HepG2 (cell line): ENCODE measurements at regions not wholly inside any gene's neighbourhood (a gene's known extent, or its start where the extent isn't known, plus 50 kb on each side); places are given as distances from the start of the nearest gene placed in this dataset.

Source experiments
- ATAC-seq: fragments of 200-7000 bp; cut with Tn5 transposase; 3 replicates; pipeline ENCODE4 v1.9.1; 2020; ENCODE audit warnings: mild to moderate bottlenecking, moderate library complexity
- BruUV-seq: library from RNA; stranded (reverse); fragments of 400-500 nt; replicated peaks from 2 replicates; lab custom pipeline; 2021; lab: Mats Ljungman, UMichigan
- CTCF ChIA-PET: fragments of 300-600 bp; formaldehyde crosslinking; extraction: SDS; loops from one replicate; lab custom pipeline; 2021; ENCODE audit warnings: low total read pairs, inconsistent platforms, low intra/inter-chr PET ratio; lab: Yijun Ruan, JAX
- POLR2A ChIA-PET: fragments of 350-600 bp; sonication (Branson Sonifier 250); formaldehyde crosslinking; loops from one replicate; lab custom pipeline; 2020; ENCODE audit warnings: antibody characterized with exemption, inconsistent platforms; lab: Yijun Ruan, JAX
- DNase-seq: peaks from one replicate; pipeline ENCODE4 v3.0.0-alpha.2; 2015; ENCODE audit warnings: low spot score
- FAIRE-seq: peaks from 3 replicates; lab custom pipeline; 2011; peaks lifted over from hg19 to GRCh38; lab: Jason Lieb, UNC
- H2AFZ ChIP-seq: one replicate; pipeline ENCODE4 v1.6.1; 2011; ENCODE audit warnings: low read length, inconsistent platforms
- H3K27ac ChIP-seq: fragments of 300-600 bp; 3 replicates; pipeline ENCODE4 v1.8.0; 2011; ENCODE audit warnings: mixed run types, mild to moderate bottlenecking, mixed read lengths, low read length, inconsistent platforms; ENCODE audit not compliant: insufficient read depth; ENCODE audit errors: extremely low read length
- H3K27me3 ChIP-seq, 2 experiments: fragments of 200-600 bp in 1 of 2; 2 replicates in 1 of 2; 3 replicates in 1 of 2; pipeline versions ENCODE4 v1.6.0 to v1.8.0; 2011; ENCODE audit warnings: low read length in 2 of 2, mild to moderate bottlenecking in 2 of 2, moderate library complexity in 2 of 2, inconsistent platforms in 1 of 2; ENCODE audit not compliant: insufficient read depth in 2 of 2, control insufficient read depth in 1 of 2
- H3K36me3 ChIP-seq, 2 experiments: fragments of 200-600 bp in 1 of 2; replicated peaks in 1 of 2; 2 replicates in 1 of 2; 3 replicates in 1 of 2; pipeline versions ENCODE4 v1.5.1 to v1.8.0; 2011; ENCODE audit warnings: low read length in 2 of 2, inconsistent platforms in 1 of 2; ENCODE audit not compliant: insufficient read depth in 2 of 2, control insufficient read depth in 1 of 2
- H3K4me1 ChIP-seq: 2 replicates; pipeline ENCODE4 v1.5.1; 2012; ENCODE audit warnings: low read length, inconsistent platforms; ENCODE audit not compliant: insufficient read depth
- H3K4me2 ChIP-seq: 2 replicates; pipeline ENCODE4 v1.6.0; 2011; ENCODE audit warnings: low read depth, low read length, inconsistent platforms
- H3K4me3 ChIP-seq, 3 experiments: fragments of 200-600 bp in 1 of 3; sonication (generic), shearing (Covaris generic) in 1 of 3; replicated peaks in 1 of 3; 2 replicates each; pipeline ENCODE4 v1.5.1; 2011 to 2016; ENCODE audit warnings: low read length in 3 of 3, inconsistent platforms in 2 of 3, low read depth in 2 of 3, mild to moderate bottlenecking in 2 of 3, control low read depth in 1 of 3, mixed read lengths in 1 of 3; ENCODE audit not compliant: insufficient read depth in 1 of 3
- H3K79me2 ChIP-seq: one replicate; pipeline ENCODE4 v1.6.1; 2011; ENCODE audit warnings: low read length, inconsistent platforms; ENCODE audit not compliant: insufficient read depth
- H3K9ac ChIP-seq: 2 replicates; pipeline ENCODE4 v1.6.0; 2011; ENCODE audit warnings: mild to moderate bottlenecking, low read depth, low read length, inconsistent platforms; ENCODE audit not compliant: insufficient read depth
- H3K9me3 ChIP-seq: 2 replicates; pipeline ENCODE4 v1.5.1; 2012; ENCODE audit warnings: mild to moderate bottlenecking, low read length
- H4K20me1 ChIP-seq: 2 replicates; pipeline ENCODE4 v1.6.0; 2011; ENCODE audit warnings: inconsistent platforms, mild to moderate bottlenecking, low read length, moderate library complexity; ENCODE audit not compliant: insufficient read depth
- CCAR2 ChIP-seq: fragments of 200-400 bp; formaldehyde crosslinking; optimal IDR thresholded peaks from 2 replicates; pipeline ENCODE3; 2018; ENCODE audit warnings: low read depth, mild to moderate bottlenecking, low read length, moderate library complexity
- CHCHD3 ChIP-seq: sonication (generic); formaldehyde crosslinking; IDR thresholded peaks from 2 replicates; pipeline ENCODE4 v1.8.0; 2022; ENCODE audit warnings: mild to moderate bottlenecking, missing genetic modification reagents, moderate library complexity
- CREB1 ChIP-seq, 2 experiments: fragments of 450-650 bp in 1 of 2; IDR thresholded peaks; 2 replicates each; pipeline ENCODE4 v1.6.1; 2016 to 2017; ENCODE audit warnings: control low read depth in 1 of 2, mild to moderate bottlenecking in 1 of 2, missing compliant biosample characterization in 1 of 2, missing genetic modification characterization in 1 of 2
- ISX ChIP-seq: sonication (generic); formaldehyde crosslinking; conservative IDR thresholded peaks from 2 replicates; pipeline ENCODE4 v1.5.0; 2020; ENCODE audit warnings: missing genetic modification reagents
- MBD4 ChIP-seq: IDR thresholded peaks from 2 replicates; pipeline ENCODE4 v1.6.1; 2012; ENCODE audit warnings: low read length, inconsistent platforms, borderline replicate concordance
- NCOA1 ChIP-seq: sonication (generic); formaldehyde crosslinking; IDR thresholded peaks from 2 replicates; pipeline ENCODE4 v1.9.0; 2021; ENCODE audit warnings: missing genetic modification reagents
- NFYB ChIP-seq: sonication (generic); formaldehyde crosslinking; IDR thresholded peaks from 2 replicates; pipeline ENCODE4 v1.4.0; 2020; ENCODE audit warnings: missing genetic modification reagents
- POLR2AphosphoS5 ChIP-seq: IDR thresholded peaks from 2 replicates; pipeline ENCODE4 v1.6.1; 2012; ENCODE audit warnings: low read depth, low read length
- REXO4 ChIP-seq: sonication (generic); formaldehyde crosslinking; IDR thresholded peaks from 2 replicates; pipeline ENCODE4 v1.8.0; 2022; ENCODE audit warnings: missing genetic modification reagents, mild to moderate bottlenecking, borderline replicate concordance
- SAP130 ChIP-seq: IDR thresholded peaks from 2 replicates; pipeline ENCODE4 v1.6.1; 2016; ENCODE audit warnings: low read depth
- WIZ ChIP-seq: sonication (generic); formaldehyde crosslinking; IDR thresholded peaks from 2 replicates; pipeline ENCODE4 v1.5.1; 2020; ENCODE audit warnings: mild to moderate bottlenecking, missing genetic modification reagents
- ZNF569 ChIP-seq: sonication (generic); formaldehyde crosslinking; IDR thresholded peaks from 2 replicates; pipeline ENCODE4 v1.5.0; 2020; ENCODE audit warnings: mild to moderate bottlenecking, missing genetic modification reagents, moderate library complexity, borderline replicate concordance
- ZNF850 ChIP-seq: sonication (generic); formaldehyde crosslinking; conservative IDR thresholded peaks from 2 replicates; pipeline ENCODE4 v1.9.0; 2021; ENCODE audit warnings: mild to moderate bottlenecking, missing genetic modification reagents
- ZSCAN25 ChIP-seq: sonication (generic); formaldehyde crosslinking; IDR thresholded peaks from 2 replicates; pipeline ENCODE4 v1.8.0; 2022; ENCODE audit warnings: mild to moderate bottlenecking, missing genetic modification reagents
- WGBS: methylation state at CpG from one replicate; pipeline ENCODE4 v1.1.6; 2017; ENCODE audit warnings: low lambda C conversion rate; 5-methylcytosine and 5-hydroxymethylcytosine counted together
- in situ Hi-C: cut with HindIII; loops from 2 replicates; pipeline ENCODE4 v1.10.0; 2017; ENCODE audit warnings: low pct_unique_long_range_greater_than_20kb; ENCODE audit not compliant: extremely low pct_ligation_motif_present
- intact Hi-C: fragments of 100-400 bp; cut with micrococcal nuclease; formaldehyde crosslinking; loops from one replicate; pipeline ENCODE4 v1.10.0; 2022; ENCODE audit not compliant: unreplicated experiment
- TF ChIP-seq, protein P1 (sequence below): sonication (generic); formaldehyde crosslinking; IDR thresholded peaks from 2 replicates; pipeline ENCODE4 v1.4.0; 2020; ENCODE audit warnings: missing genetic modification reagents
- TF ChIP-seq, protein P2 (sequence below): sonication (generic); formaldehyde crosslinking; IDR thresholded peaks from 2 replicates; pipeline ENCODE4 v1.8.1; 2023; ENCODE audit warnings: mild to moderate bottlenecking, inconsistent platforms, moderate library complexity, missing genetic modification reagents, borderline replicate concordance

DNA sequence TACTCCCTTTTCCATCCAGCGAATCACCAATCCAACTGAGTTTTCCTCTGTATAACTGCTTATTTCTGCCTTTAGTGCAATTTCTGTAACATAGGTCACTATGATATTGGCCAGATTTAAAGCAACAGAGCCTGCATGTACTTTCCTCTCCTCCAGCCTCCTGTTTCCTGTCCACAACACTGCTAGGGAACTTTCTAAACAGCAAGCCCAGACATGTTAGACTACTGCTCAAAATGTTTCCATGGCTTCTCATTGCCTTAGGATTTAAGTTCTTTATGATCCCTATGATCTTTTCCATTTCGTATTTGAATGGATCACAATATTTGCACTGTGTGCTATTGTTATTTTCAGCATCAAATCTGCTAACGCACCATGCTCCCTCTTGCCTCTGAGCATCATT lies 481.7 kb upstream of the SLC10A2 start:
- Histone ChIP-seq H3K4me1 (no peaks in the 10 kb centered on the region), H2AFZ (no peak overlapping the region), H3K36me3 (no peaks in the 10 kb centered on the region), H3K27me3 (no peaks in the 10 kb centered on the region), H3K9ac (no peak overlapping the region), H3K27ac (no peak overlapping the region), H3K79me2 (no peaks in the 10 kb centered on the region), H3K4me3 (no peak overlapping the region), H3K4me2 (no peak overlapping the region), H4K20me1 (no peaks in the 10 kb centered on the region), H3K9me3 (peaks cover 81% of the 10 kb centered on the region)
- ChIA-PET CTCF (no interaction called here), POLR2A (no interaction called here)
- FAIRE-seq, result no peak
- no peak for ATAC-seq
- BruUV-seq, result no TSS peak
- in situ Hi-C loops, result no loop called here
- no peak for TF ChIP-seq CREB1 (IDR thresholded peaks at IDR 0.05)
- no peak for TF ChIP-seq CREB1 (CRISPR knock-in tag; IDR thresholded peaks at IDR 0.05)
- no peak for TF ChIP-seq CHCHD3 (CRISPR knock-in tag)
- no peak for TF ChIP-seq POLR2AphosphoS5
- no peak for TF ChIP-seq CCAR2
- no peak for TF ChIP-seq NCOA1
- no peak for TF ChIP-seq ISX (CRISPR knock-in tag)
- TF ChIP-seq MBD4, result no peak
- no peak for TF ChIP-seq NFYB (CRISPR knock-in tag)
- TF ChIP-seq, protein P1, sequence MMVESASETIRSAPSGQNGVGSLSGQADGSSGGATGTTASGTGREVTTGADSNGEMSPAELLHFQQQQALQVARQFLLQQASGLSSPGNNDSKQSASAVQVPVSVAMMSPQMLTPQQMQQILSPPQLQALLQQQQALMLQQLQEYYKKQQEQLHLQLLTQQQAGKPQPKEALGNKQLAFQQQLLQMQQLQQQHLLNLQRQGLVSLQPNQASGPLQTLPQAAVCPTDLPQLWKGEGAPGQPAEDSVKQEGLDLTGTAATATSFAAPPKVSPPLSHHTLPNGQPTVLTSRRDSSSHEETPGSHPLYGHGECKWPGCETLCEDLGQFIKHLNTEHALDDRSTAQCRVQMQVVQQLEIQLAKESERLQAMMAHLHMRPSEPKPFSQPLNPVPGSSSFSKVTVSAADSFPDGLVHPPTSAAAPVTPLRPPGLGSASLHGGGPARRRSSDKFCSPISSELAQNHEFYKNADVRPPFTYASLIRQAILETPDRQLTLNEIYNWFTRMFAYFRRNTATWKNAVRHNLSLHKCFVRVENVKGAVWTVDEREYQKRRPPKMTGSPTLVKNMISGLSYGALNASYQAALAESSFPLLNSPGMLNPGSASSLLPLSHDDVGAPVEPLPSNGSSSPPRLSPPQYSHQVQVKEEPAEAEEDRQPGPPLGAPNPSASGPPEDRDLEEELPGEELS (CRISPR knock-in tag), result no peak
- TF ChIP-seq ZNF569, result no peak
- TF ChIP-seq ZNF850 (CRISPR knock-in tag), result no peak
- TF ChIP-seq WIZ, result no peak
- TF ChIP-seq, protein P2, sequence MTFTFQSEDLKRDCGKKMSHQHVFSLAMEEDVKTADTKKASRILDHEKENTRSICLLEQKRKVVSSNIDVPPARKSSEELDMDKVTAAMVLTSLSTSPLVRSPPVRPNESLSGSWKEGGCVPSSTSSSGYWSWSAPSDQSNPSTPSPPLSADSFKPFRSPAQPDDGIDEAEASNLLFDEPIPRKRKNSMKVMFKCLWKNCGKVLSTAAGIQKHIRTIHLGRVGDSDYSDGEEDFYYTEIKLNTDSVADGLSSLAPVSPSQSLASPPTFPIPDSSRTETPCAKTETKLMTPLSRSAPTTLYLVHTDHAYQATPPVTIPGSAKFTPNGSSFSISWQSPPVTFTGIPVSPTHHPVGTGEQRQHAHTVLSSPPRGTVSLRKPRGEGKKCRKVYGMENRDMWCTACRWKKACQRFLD, result no peak
- no peak for TF ChIP-seq ZSCAN25
- no peak for TF ChIP-seq SAP130 (CRISPR knock-in tag)
- TF ChIP-seq REXO4 (CRISPR knock-in tag), result no peak
- 1% methylated on average over 3 of the region's 3 CpGs for WGBS
- intact Hi-C loops, result no loop called here
- no peak for DNase-seq
